HG02623 (cell line): ENCODE measurements at regions not wholly inside any gene's neighbourhood (a gene's known extent, or its start where the extent isn't known, plus 50 kb on each side); places are given as distances from the start of the nearest gene placed in this dataset.
"Not testable (repeated sequence)": the region's sequence is repeated elsewhere in the genome, so short reads cannot be mapped to it uniquely, and the experiment has no call there.

Source experiments
- ATAC-seq: cut with Tn5 transposase; IDR thresholded peaks from one replicate; pipeline ENCODE4 v1.9.1; 2021; ENCODE audit warnings: moderate library complexity; ENCODE audit not compliant: unreplicated experiment

DNA sequence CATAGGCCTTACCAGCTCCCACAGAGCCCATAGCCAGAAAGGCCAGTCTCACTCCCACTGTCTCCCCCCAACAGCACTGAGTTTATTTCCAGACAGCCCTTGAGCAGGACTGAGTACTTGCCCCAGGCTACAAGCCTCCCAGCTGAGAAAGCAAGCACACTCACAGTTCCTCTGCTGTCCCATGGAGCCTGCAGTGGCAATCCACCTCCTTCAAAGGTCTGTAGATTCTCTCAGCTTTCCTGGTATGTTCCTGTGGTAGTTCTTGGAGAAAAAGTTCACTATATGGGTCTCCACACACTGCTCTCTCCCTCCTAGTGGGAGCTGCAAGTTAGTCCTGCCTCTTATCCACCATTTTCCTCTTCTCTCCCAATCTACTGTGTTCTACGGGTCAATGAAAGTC, 728.7 kb downstream of the DIAPH3 start:
- no peak for ATAC-seq

DNA sequence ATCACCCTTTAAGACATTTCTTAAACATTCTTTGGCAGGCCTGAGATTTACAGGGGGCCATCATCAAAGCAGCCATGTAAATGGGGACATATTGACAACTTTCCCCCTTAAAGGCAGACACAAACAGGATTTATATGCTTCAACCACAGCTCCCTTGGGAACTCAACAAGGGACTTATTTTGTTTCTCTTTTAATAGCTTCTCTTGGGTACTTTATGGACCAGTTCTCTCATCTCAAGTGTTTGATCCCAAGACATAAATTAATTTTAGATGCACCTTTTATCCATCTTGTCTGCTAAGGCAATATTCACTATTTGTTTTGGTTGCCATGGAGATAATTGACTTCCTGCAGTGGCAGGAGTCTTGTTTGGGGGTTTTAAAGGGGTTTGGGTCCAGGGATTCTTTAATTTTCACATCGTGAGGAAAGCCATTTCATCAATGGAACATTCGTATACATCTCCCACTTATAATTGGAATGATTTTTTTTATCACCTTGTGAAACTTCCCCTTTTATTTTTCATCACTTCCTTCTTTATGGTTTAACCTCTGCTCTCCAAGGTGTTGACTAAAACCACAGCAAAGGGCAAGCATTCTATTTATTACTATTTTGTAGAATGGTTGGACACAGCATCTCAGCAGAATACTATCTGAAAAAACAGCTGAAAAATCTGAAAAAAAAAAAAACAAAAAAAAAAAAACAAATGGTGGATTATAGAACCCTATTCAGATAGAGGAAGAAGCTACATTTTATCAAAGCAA, 726.0 kb downstream of the DIAPH3 start:
- no peak for ATAC-seq

DNA sequence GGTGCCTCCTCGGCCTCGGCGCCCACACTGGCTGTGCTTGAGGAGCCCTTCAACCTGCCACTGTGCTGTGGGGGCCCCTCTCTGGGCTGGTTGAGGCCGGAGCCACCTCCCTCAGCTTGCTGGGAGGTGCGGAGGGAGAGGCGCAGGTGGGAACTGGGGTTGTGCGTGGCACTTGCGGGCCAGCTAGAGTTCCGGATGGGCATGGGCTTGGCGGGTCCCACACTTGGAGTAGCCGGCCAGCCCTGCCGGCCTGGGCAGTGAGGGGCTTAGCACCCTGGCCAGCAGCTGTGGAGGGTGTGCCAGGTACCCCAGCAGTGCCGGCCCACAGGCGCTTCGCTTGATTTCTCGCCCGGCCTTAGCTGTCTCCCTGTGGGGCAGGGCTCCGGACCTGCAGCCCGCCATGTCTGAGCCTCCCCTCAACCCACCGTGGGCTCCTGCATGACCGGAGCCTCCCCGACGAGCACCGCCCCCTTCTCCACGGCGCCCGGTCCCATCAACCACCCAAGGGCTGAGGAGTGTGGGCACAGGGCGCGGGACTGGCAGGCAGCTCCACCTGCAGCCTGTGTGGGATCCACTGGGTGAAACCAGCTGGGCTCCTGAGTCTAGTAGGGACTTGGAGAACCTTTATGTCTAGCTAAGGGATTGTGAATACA, 723.8 kb downstream of the DIAPH3 start:
- no peak for ATAC-seq

DNA sequence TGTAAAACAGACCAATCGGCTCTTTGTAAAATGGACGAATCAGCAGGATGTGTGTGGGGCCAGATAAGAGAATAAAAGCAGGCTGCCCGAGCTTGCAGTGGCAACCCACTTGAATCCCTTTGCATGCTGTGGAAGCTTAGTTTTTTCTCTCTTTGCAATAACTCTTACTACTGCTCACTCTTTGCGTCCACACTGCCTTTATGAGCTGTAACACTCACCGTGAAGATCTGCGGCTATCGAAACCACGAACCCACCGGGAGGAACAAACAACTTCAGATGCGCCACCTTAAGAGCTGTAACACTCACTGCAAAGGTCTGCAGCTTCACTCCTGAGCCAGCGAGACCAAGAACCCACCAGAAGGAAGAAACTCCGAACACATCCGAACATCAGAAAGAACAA, 722.7 kb downstream of the DIAPH3 start:
- ATAC-seq = not testable (repeated sequence)

DNA sequence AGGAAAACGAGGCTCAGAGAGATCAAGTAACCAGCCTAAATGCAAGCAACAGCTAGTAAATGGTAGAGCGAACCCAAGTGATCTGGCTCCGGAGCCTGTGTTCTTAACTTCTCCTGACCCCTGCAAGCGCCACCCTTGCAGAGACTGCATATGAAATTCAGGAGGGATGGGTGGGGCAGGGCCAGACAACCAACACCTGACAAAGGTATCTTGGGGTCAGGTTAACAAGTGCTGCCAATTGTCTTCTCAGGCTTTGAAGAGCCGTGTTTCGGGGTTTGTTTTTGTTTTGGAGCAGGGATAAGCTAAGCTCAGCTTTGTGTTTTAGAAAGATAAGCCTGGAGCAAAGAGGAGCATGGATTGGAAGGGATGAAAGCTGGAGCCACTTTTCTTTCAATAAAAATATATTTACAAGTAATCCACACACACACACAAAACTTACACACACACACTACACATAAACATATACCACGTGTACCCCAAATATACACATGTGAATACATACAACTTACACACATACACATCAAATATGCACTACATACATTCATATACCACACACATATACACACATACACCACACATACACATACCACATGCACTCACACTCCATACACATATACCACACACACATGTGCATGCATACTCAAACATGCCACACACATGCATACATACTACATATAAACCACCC, 722.0 kb downstream of the DIAPH3 start:
- no peak for ATAC-seq

DNA sequence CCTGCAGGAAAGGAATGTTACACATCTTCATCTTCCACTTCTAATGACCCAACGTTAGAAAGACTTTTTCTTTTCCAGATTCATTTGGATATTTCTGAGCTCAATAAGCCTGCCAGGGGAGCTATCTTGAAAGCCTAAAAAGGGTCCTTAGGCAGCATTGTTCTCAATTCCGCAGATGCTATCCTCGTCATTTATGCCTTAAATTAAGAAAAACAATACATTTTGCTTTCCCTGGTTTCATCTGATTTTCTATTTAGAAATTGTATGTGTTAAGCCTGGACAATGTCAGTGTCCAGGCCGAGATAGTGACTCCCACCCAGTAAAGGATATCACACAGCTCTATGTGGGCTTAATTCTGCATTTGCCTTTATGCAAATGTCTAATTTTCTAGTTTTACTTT, 721.3 kb downstream of the DIAPH3 start:
- ATAC-seq = no peak

DNA sequence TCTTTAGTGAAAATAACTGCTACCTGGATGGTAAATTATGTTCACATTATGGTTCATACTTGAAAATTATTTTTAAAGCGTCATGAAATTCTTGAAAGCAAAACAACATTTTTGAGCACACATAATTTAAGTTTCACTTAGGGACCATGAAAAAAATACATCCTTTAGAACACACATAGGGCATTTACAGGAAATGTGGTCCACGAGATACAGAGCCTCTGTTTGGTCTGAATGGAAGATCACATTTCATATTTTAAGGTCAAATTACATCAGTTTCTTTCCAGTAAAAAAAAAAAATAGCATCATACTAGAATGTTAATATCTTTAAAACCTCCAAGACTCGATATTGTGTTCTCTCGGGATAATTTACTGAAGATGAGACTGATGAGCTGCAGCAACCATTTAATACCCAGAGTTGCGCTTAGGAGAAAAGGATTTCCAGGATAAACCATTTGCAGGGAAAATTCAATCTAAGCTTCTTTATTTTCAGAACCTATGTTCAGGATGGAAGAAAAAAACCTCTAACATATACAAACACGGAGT, 720.7 kb downstream of the DIAPH3 start:
- no peak for ATAC-seq

DNA sequence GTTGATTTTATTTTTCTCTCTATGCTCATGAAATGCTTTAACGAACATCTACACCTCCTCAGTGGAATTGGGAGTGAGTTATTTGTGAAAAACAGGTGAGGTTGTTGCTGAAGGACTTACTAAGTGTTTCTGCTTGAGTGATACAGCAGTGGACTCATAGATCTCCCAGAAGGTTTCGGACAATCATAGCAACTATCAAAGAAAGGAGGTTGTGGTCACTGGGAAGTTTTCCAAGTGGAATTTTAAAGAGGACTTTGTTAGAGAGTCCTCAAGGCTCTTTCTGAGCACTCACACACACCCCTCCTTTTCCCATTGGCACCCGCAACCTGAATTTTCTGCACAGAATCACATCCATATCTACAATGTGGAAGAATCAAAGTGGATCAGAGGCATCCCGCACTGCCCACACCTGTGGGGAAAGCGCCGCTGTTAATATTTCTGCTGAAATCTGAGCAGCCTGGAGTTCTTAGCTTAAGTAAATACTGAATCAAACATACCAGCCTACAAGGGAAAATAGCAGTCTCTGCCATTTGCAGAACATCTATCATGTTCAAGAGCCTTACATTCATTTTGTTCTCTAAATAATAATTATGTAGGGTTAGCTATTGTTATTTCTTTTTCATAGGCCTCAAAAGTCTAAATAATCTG, 719.4 kb downstream of the DIAPH3 start:
- ATAC-seq = no peak

DNA sequence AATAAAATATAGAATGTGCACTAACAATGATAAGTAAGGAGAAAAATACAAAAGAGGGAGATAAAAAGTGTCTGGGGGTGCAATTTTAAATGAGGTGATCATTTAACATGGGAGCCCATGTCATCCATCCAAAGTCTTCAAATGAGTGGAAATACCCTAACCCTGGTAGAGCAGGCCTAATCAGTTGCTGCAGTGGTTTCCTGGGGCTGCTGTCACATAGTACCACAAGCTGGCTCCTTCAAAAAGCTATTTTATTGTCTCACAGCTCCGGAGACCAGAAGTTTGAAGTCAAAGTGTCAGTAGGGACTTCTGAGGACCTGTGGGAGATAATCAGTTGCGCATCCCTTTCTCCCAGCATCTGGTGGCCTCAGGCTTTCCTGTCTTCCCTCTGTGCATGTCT, 717.9 kb downstream of the DIAPH3 start:
- ATAC-seq = no peak

DNA sequence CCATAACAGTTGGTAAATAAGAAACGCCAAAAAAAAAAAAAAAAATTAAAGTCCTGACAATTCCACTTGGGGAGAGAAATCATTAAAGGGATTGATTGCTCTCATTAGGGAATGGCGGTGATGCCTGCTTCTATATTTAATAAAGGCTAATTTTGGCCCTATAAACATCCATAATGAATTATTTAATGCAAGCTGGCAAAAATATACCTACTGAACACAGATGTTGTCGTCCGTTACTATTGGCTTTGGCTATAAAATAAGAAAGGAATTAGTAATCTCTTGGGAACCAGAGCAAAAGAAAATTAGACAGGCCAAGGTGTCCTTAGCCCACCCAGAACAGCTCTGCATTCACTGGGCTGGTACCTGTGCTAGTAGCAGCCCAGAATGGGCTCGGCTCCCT, 717.3 kb downstream of the DIAPH3 start:
- ATAC-seq = no peak

DNA sequence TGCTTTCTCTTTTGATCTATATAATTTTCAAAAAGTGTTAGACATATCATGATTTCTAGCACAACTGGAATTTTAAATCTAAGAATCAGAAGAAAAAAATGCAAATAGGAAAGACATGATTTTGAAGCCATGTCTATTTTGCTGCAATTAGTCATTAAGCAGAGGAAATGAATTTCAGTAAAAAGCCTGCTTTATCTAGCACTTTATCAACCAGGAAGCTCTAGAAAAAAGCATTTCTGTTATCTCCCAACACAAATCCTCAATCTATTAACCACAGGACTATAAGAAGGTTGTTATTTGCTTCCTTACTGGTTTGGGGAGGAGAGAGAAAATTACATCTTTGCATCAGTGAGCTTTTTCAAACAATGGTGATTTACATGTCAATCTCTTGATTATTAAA, 716.7 kb downstream of the DIAPH3 start:
- ATAC-seq = no peak

DNA sequence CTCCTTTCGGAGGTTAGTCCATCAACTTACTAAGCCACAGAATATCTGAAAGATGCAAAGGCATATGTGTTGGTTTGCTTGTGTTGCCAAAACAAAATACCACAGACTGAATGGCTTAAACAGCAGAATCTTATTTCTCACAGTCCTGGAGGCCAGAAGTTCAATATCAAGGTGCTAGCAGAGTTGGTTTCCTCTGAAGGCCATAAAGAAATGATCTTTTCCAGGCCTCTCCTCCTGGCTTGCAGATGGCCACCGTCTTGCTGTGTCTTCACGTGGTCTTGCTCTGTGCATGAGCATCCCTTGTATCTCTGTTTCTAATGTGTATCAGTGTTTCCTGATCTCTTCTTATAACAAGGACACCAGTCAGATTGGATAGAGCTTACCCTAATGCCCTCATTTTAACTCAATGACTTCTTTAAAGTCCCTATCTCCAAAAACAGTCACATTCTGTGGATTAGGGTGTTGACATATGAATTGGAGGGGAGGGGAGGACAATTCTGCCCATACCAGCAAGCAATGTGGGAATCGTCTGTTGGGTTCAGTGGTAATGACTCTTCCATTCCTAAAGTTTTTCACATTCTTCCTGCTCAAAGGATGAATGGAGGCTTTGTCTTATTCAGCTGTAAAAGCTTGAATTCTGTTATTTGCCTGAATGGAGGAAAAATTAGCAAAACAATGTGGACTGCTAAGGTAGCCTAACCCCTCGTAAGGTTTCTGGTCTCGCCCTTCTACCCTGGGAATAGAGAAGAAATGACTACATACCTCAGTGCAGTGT, 715.7 kb downstream of the DIAPH3 start:
- no peak for ATAC-seq

DNA sequence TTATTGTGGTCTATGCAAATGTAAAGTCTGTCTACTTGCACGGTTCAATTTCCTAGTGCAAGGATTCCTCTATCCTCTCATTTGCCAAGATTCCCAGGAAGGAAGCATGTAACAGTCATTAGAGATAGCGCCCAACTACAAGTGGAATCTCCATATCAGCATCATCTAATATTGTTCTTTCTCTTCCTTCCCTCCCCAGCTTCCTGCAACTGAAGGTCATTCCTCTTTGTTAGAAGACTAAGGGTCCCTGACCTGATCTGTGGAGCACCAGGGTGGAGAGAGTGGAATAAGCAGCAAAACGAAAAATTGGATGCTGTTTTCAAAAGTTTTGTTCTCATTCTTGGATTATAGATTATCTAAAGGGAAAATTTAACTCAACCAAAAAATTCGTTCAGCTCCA, 714.0 kb downstream of the DIAPH3 start:
- no peak for ATAC-seq

DNA sequence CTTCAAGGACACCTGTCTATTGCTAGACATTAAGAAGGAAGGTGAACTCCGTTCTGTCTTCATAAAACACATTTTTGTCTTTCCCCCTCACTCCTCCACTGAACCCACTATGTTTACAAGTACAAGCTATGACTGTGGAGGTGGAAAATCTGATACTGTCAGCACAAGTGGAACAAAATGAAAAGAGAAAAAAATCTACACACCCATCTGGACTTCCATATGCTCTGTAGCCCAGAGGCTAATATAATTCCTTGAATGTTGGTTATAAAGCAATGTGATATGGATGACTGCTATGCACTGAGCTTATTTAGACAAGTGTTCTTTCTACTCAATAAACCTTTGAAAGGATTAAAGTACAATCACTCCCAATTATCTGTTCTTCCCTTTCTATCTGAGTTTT, 713.5 kb downstream of the DIAPH3 start:
- ATAC-seq = no peak

DNA sequence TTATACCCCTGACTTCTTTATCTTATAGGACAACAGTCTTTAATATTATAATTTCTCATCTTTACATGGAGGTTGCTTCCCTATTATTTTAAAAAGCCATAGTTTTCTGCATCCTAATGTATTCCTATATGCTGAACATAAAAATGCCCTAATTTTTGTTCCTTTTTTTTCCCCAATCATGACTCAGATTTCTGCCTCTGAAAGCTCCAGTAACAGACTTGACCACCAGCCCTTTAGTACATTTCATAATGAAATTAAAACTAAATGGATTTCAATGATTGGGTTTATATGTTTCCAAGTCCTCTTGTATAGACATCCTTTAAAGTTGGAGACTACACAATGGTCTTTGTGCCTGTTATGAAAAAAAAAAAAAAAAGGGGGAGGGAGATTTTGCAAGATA, 712.5 kb downstream of the DIAPH3 start:
- ATAC-seq = no peak

DNA sequence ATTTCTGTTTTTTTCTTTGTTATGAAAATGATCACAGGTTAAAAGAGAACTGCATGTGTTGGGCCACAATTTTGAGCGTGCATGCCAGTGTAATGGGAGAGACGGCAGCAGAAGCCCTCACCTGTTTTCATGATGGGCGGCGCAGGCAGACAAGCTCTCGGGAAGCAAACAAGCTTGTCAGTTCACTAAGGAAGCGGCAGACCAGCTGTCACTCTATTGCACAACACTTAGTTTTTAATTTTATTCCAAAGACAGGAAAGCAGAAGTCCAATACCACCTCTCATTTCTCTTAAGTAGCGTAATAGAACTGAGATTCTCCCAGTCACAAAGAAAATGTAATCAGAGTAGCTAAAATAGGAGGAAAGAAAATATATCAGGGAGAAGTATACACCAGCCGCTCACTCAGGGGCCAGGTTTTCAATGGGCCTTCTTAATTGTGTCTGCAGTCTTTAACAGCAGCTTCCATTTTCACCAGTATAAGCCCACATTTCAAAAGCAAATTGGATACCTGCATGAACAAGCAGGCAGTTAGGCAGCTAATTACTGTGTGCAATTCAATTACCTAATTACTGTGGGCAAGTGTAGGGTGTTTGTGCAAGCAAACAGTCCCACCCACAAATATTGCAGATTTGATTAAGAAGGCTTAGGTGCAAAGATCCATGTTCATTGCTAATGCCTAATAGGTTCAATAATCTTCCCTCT, 711.4 kb downstream of the DIAPH3 start:
- ATAC-seq = no peak

DNA sequence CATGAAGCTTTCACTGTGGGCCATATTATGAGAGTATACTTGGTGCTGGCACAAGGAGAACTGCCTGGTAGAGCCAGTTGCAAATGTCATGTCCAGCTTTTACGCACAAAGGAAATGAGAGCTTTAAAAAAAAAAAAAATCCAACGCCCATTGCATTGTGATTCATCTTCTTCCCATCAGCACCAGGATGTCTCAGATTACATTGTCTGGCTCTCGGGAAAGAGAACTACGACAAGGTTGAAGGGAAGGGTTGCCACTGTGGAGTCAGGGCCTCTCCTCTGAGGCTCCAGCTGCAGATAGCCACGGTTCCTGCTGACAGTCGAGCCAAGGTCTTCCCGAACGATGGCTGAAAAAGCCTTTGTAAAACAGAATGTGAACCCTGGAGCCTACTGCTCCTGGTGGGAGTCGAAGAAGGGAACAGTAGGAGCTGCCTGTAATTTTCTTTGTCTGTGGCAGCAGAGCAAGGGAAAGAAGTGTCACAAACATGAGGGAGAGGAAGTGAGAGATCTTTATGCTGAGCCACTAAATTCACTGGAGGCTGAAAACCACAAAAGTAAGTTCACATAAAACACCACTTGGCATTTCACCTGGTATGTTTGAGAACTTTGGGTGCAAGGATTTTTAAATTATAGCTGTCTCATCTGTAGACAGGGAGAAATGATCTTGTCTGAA, 704.7 kb downstream of the DIAPH3 start:
- no peak for ATAC-seq

DNA sequence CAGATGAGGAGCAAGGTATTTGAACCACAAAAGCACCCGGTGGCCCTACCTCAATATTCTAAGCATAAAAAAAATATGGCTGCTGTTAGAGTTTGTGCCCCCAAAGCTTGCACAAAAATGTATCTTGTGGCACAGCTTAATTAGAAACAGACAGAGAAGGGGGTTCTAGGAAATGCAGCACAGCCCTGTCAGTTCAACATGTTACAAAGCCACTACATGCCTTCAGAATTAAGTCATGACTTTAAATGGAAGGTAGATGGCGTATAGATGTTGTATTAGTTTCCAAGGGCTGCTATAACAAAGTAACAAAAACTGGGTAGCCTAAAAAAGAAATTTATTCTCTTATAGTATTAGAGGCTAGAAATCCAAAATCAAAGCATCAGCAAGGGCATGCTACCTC, 703.8 kb downstream of the DIAPH3 start:
- no peak for ATAC-seq

DNA sequence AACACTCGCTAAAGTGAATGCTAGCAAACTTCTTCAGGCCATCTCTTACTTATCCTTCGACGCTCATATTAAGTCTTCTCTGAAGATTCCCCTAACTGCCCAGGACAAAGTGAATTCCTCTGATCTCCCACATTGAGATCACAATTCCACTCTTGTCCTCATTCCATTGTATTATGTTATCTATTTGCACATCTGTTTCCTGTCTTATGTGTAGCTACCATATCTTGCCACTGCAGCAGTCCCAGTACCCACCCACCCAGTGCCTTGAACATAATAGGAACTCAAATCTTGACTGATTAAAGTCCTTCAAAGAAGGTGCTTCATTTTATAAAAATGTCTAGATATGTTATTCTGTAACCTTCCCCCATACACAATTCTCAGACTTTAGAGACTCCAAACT, 702.3 kb downstream of the DIAPH3 start:
- ATAC-seq = no peak

DNA sequence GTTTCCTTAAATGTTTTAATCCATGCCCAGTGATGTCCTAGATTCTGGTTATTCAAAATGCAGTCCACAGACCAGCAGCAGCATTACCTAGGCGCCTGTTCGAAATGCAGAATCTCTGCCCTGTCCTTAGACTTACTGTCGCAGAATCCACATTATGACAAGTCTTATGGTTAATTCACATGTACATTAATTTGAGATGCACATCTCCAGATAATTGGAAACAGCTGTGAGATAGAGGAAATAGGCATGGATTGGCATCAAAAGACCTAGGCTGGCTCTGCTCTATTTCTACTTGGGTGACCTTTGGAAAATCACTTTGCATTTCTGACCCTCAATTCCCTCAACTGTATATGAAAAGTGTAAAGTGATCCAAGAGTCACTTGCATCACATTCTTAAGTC, 700.7 kb downstream of the DIAPH3 start:
- ATAC-seq = no peak
